HG03196 (cell line): ENCODE measurements at regions not wholly inside any gene's neighbourhood (a gene's known extent, or its start where the extent isn't known, plus 50 kb on each side); places are given as distances from the start of the nearest gene placed in this dataset.

ENCODE experiments used
- ATAC-seq: cut with Tn5 transposase; IDR thresholded peaks from one replicate; pipeline ENCODE4 v1.9.1; 2021; ENCODE audit not compliant: unreplicated experiment

DNA sequence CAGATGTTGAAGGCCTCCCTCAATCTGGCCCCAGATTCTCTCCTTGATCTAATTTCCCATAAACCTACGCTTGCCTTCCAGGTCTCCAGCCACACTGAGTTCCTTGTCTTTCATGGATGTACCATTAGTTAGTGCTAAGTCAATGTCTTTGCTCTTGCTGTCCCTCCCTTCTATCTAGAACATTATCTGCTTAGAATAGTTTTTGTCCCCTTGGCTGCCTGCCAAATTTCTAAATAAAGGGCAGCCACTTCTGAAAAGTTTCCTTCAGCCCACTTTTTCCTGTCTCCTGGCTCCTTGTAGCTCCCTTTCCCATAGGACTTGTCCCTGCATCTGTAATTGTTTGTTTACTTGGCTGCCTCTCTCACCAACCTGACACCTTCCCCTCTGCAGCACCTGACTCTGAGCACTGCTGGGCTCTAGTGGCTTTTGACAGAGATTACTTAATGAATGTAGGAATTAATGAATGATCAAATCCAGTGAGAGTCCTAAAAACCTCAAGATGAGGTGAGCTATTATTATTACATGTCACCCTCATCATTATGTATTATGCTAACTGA, 58.3 kb downstream of the CXCL12 start:
- ATAC-seq = no peak

GRCh38 chr10:44325596-44326307, 59.1 kb downstream of the CXCL12 start:
- ATAC-seq = no peak

GRCh38 chr10:44325157-44325556, 59.7 kb downstream of the CXCL12 start:
- no peak for ATAC-seq

GRCh38 chr10:44323838-44324237, 61.1 kb downstream of the CXCL12 start:
- ATAC-seq = no peak

- no peak for ATAC-seq
Measured at GRCh38 chr10:44322137-44322536, 62.8 kb downstream of the CXCL12 start.

DNA sequence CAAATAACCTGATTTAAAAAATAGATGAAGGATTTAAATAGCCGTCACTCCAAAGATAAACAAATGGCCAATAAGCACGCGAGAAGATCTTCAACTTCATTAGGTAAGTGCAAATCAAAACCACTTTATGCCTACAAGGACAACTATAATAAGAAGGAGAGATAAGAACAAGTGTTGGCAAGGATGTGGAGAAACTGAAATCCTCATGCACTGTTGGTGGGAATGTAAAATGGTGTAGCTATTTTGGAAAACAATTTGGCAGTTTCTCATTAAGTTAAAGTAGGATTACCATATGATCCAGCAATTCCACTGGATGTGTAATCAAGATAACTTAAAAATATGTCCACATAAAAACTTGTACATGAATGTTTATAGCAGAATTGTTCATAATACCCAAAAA, 64.1 kb downstream of the CXCL12 start:
- ATAC-seq = no peak

- ATAC-seq = no peak
Measured at GRCh38 chr10:44317856-44318255, 67.0 kb downstream of the CXCL12 start.

- ATAC-seq = no peak
Measured at GRCh38 chr10:44316922-44317215, 68.0 kb downstream of the CXCL12 start.

GRCh38 chr10:44316187-44316921, 68.5 kb downstream of the CXCL12 start:
- no peak for ATAC-seq

DNA sequence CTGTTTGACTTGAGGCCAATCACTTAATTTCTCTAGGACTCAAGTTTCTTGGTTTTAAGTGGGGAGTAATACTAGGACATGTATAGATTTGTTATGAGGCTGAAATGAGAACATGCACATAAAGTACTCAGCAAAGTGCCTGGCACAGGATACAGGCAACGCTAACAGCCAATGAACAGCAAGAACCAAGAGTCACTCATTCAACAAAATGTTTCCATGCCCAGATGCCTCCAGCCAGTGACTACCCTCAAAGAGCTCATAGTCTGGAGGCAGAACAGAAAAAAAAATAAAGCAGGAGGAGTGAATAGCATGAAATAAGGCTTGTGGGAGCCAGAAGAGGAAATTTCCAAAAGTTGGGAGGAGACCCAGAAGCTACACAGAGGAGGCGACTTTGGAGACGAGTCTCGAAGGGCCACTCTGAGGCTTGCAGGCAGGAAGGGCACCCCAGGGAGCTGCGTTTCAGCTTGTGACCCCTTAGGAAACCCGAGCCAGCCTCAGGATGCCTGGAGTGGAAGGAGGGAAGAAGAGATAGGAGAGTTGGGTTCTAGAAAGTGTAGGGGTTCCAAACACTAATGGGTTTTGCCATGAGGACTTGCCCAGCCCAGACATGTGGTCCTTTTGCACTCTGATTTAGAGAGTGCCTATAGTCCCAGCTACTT, 70.0 kb downstream of the CXCL12 start:
- ATAC-seq = no peak

GRCh38 chr10:44313761-44314165, 71.1 kb downstream of the CXCL12 start:
- no peak for ATAC-seq

GRCh38 chr10:44312401-44312800, 72.5 kb downstream of the CXCL12 start:
- ATAC-seq = no peak

DNA sequence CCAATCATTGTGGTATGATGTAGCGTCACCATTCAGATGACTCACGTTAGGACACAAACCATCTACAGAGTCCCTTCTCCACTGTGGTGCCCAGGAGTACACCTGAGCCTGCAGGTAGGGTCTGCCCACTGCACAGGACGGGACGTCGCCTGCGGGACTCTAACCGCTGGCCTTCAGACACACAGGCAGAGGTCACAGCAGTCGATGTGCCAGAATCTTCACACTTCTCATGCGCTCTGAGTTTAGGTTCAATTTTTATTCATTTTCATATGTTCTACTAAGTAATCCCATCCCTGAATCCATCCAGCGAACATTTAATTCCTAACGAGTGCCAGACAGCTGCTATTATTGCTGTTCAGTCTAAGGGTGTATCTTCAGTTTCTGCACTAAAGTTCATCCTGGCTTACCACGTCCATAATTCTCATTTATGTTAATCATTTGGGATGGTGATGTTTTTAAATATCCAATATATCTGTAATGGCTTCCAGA, 73.3 kb downstream of the CXCL12 start:
- no peak for ATAC-seq

- peak; percentile 70 for ATAC-seq
Measured at GRCh38 chr10:44310762-44311562, 73.9 kb downstream of the CXCL12 start.

DNA sequence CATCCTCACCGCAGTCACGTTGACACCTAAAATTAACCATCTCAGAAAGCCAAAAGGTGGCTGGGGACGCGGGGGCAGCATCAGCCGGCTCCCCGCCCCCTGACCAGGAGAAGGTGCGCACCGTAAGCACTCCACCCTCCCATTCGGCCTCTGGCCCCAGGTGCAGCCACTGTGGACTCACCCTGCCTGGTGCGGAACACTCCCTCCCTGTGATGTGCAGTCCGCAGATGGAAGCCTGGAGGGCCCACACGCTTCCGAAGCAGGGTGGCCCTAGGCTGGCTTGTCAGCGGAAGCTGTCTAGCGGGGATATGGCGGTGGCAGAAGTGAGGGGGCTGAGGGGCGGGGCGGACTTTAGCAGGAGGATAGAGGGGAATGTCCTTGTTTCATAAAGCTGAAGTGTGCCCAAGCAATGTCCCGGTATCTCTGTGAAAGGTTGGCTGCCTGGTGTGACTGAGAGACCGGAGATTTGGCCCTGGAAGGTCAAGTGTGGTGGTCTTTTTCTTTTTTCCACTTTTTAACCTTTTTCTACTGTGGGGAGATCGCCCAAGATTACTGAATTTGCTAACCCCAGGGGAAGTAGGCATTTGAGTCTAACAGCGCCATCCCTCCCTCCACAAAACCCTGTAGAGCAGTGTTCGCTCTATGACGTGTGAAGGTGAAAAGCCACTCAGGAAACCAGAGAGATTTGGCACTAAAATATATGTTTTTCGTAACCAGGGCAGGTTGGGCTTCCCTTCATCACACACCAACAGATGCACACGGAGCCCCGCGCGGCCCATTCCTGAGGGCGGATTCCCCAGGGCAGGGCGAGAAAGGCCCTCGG, 74.7 kb downstream of the CXCL12 start:
- ATAC-seq = no peak

DNA sequence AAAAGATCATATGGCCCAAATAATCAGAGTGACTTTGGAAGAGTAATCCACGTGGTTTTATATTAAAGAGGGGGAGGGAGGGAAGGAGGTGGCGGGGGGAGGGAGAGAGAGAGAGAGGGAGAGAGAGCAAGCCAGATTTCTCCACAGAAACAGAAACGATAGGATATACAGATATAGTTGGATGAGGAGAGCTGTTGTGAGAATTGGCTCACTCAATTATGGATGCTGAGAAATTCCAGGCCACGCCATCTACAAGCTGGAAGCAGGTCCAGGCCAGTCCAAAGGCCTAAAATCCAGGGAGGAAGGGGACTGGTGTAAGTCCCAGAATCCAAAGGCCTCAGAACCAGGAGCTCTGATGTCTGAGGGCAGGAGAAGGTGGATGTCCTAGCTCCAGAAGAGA, 75.5 kb downstream of the CXCL12 start:
- no peak for ATAC-seq

DNA sequence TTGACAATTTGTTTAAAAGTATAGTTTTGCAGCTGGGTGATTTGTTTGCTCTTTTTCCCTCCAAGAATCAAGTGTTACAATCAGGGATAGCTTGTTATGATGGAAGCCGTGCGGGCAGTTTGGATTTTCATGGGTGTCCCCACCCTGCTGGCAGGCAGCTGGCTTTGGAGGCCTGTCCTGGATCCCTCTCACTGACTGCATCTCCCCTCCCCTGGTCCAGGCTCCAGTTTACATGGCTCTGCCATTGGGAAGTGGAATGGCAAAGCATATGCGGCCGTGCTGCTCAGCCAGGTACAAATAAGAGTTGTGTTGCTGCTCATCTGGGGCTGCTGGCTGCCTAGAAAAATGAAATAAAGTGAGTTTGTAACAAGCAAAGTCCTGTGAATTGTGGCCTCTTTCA, 76.0 kb downstream of the CXCL12 start:
- ATAC-seq = no peak

- no peak for ATAC-seq
Measured at GRCh38 chr10:44307691-44308090, 77.2 kb downstream of the CXCL12 start.

DNA sequence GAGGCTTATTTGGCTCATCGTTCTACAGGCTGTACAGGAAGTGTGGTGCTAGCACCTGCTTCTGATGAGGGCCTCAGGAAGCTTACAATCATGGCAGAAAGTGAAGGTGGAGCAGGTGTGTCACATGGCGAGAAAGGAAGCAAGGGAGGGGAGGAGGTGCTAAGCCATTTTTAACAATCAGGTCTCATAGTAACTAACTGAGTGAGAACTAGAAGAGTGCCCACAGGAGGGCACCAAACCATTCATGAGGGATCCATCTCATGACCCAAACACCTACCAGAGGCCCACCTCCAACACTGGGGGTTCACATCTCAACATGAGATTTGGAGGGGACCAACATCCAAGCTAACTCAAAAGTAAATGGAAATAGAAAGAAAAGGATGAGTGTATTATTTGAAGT, 78.1 kb downstream of the CXCL12 start:
- no peak for ATAC-seq

GRCh38 chr10:44306147-44306710, 78.7 kb downstream of the CXCL12 start:
- no peak for ATAC-seq
